Smooth muscle cell (in vitro differentiated cells): ENCODE measurements at regions not wholly inside any gene's neighbourhood (a gene's known extent, or its start where the extent isn't known, plus 50 kb on each side); places are given as distances from the start of the nearest gene placed in this dataset.
"Not testable (repeated sequence)": the region's sequence is repeated elsewhere in the genome, so short reads cannot be mapped to it uniquely, and the experiment has no call there.

Experiments used
- DNase-seq: peaks from one replicate; lab custom pipeline; 2025; ENCODE audit not compliant: unreplicated experiment; lab: John Stamatoyannopoulos, UW
- H2AFZ ChIP-seq: fragments of 200-600 bp; sonication (generic); 2 replicates; pipeline ENCODE4 v1.6.0; 2016; ENCODE audit warnings: antibody characterized with exemption, low read depth, mild to moderate bottlenecking
- H3F3A ChIP-seq: fragments of 200-600 bp; sonication (generic); 2 replicates; pipeline ENCODE4 v1.6.0; 2017; ENCODE audit warnings: antibody characterized with exemption, low read depth
- H3K27ac ChIP-seq: fragments of 200-600 bp; sonication (generic); 2 replicates; pipeline ENCODE4 v1.5.1; 2016; ENCODE audit warnings: low read depth, mild to moderate bottlenecking
- H3K27me3 ChIP-seq: fragments of 200-600 bp; sonication (generic); 2 replicates; pipeline ENCODE4 v1.6.1; 2016; ENCODE audit warnings: low read depth, mild to moderate bottlenecking
- H3K36me3 ChIP-seq: fragments of 200-600 bp; sonication (generic); 2 replicates; pipeline ENCODE4 v1.5.1; 2016; ENCODE audit warnings: low read depth
- H3K4me1 ChIP-seq: fragments of 200-600 bp; sonication (generic); 2 replicates; pipeline ENCODE4 v1.5.1; 2016; ENCODE audit warnings: low read depth
- H3K4me2 ChIP-seq: fragments of 200-600 bp; sonication (generic); 2 replicates; pipeline ENCODE4 v1.6.0; 2016; ENCODE audit warnings: mild to moderate bottlenecking
- H3K4me3 ChIP-seq: fragments of 200-600 bp; sonication (generic); 2 replicates; pipeline ENCODE4 v1.5.1; 2016; ENCODE audit warnings: mild to moderate bottlenecking
- H3K79me2 ChIP-seq: fragments of 200-600 bp; sonication (generic); 2 replicates; pipeline ENCODE4 v1.6.0; 2016; ENCODE audit warnings: low read depth, mild to moderate bottlenecking
- H3K9ac ChIP-seq: fragments of 200-600 bp; sonication (generic); 2 replicates; pipeline ENCODE4 v1.6.0; 2016; ENCODE audit warnings: low read depth
- H3K9me3 ChIP-seq: fragments of 200-600 bp; sonication (generic); replicated peaks from 2 replicates; pipeline ENCODE4 v1.5.1; 2016; ENCODE audit warnings: low read depth
- H4K20me1 ChIP-seq: fragments of 200-600 bp; sonication (generic); 2 replicates; pipeline ENCODE4 v1.6.0; 2016; ENCODE audit warnings: low read depth
- CTCF ChIP-seq: fragments of 200-600 bp; sonication (generic); IDR thresholded peaks from 2 replicates; pipeline ENCODE4 v1.5.1; 2017; ENCODE audit warnings: borderline replicate concordance, mild to moderate bottlenecking, antibody characterized with exemption; ENCODE audit not compliant: insufficient read depth, poor library complexity, severe bottlenecking
- WGBS: methylation state at CpG from one replicate; pipeline ENCODE4 v1.1.7; 2016; ENCODE audit warnings: low lambda C conversion rate; 5-methylcytosine and 5-hydroxymethylcytosine counted together

GRCh38 chr15:91412138-91412928 is 312.3 kb downstream of the SV2B start:
- 75% methylated on average over 5 of the region's 5 CpGs for WGBS
- no peaks in the 10 kb centered on the region for H3K27me3 ChIP-seq
- no peaks in the 10 kb centered on the region for H4K20me1 ChIP-seq
- H3K4me2 ChIP-seq: no peak overlapping the region
- H3K4me1 ChIP-seq: no peaks in the 10 kb centered on the region
- H3K79me2 ChIP-seq: no peaks in the 10 kb centered on the region
- H3K36me3 ChIP-seq: no peaks in the 10 kb centered on the region
- no peak overlapping the region for H3K4me3 ChIP-seq
- no peak overlapping the region for H2AFZ ChIP-seq
- no peaks in the 10 kb centered on the region for H3F3A ChIP-seq
- DNase-seq: no peak
- H3K27ac ChIP-seq: no peak overlapping the region
- TF ChIP-seq CTCF: no peak
- H3K9me3 ChIP-seq: no peaks in the 10 kb centered on the region
- H3K9ac ChIP-seq: no peak overlapping the region

- Histone ChIP-seq H3K9ac (no peak overlapping the region), H3K4me3 (no peak overlapping the region), H4K20me1 (no peaks in the 10 kb centered on the region), H3K9me3 (no peaks in the 10 kb centered on the region), H3K27me3 (no peaks in the 10 kb centered on the region), H2AFZ (no peak overlapping the region), H3K4me2 (no peak overlapping the region), H3K79me2 (no peaks in the 10 kb centered on the region), H3F3A (no peaks in the 10 kb centered on the region), H3K4me1 (no peaks in the 10 kb centered on the region), H3K36me3 (no peaks in the 10 kb centered on the region), H3K27ac (no peak overlapping the region)
- no peak for TF ChIP-seq CTCF
- 80% methylated on average over 2 of the region's 2 CpGs for WGBS
- no peak for DNase-seq
Measured at GRCh38 chr15:91413142-91413541, 313.1 kb downstream of the SV2B start.

- H3K79me2 ChIP-seq: no peaks in the 10 kb centered on the region
- H3K36me3 ChIP-seq: no peaks in the 10 kb centered on the region
- DNase-seq: no peak
- no peak overlapping the region for H3K4me2 ChIP-seq
- WGBS: 94% methylated on average over 2 of the region's 2 CpGs
- no peaks in the 10 kb centered on the region for H4K20me1 ChIP-seq
- no peak overlapping the region for H3K27ac ChIP-seq
- H3K9me3 ChIP-seq: no peaks in the 10 kb centered on the region
- H3K4me1 ChIP-seq: no peaks in the 10 kb centered on the region
- no peak overlapping the region for H3K9ac ChIP-seq
- no peak for TF ChIP-seq CTCF
- H3F3A ChIP-seq: no peaks in the 10 kb centered on the region
- no peaks in the 10 kb centered on the region for H3K27me3 ChIP-seq
- no peak overlapping the region for H3K4me3 ChIP-seq
- no peak overlapping the region for H2AFZ ChIP-seq
Measured at GRCh38 chr15:91414124-91414523, 314.1 kb downstream of the SV2B start.

GRCh38 chr15:91415258-91415657 is 315.2 kb downstream of the SV2B start:
- not testable (repeated sequence) for H3K27me3 ChIP-seq, H3K4me3 ChIP-seq, H3K9ac ChIP-seq, H3K9me3 ChIP-seq, H4K20me1 ChIP-seq, H3K27ac ChIP-seq, H3K79me2 ChIP-seq, H3K36me3 ChIP-seq, H2AFZ ChIP-seq, H3K4me1 ChIP-seq, H3K4me2 ChIP-seq, DNase-seq, H3F3A ChIP-seq
- 86% methylated on average over 4 of the region's 4 CpGs for WGBS
